HPDE6-E6E7 (cell line): ENCODE measurements at regions not wholly inside any gene's neighbourhood (a gene's known extent, or its start where the extent isn't known, plus 50 kb on each side); places are given as distances from the start of the nearest gene placed in this dataset.

Experiments used
- DNase-seq: peaks from one replicate; pipeline ENCODE4 v3.0.0; 2011; ENCODE audit warnings: missing footprints; ENCODE audit errors: extremely low spot score

DNA sequence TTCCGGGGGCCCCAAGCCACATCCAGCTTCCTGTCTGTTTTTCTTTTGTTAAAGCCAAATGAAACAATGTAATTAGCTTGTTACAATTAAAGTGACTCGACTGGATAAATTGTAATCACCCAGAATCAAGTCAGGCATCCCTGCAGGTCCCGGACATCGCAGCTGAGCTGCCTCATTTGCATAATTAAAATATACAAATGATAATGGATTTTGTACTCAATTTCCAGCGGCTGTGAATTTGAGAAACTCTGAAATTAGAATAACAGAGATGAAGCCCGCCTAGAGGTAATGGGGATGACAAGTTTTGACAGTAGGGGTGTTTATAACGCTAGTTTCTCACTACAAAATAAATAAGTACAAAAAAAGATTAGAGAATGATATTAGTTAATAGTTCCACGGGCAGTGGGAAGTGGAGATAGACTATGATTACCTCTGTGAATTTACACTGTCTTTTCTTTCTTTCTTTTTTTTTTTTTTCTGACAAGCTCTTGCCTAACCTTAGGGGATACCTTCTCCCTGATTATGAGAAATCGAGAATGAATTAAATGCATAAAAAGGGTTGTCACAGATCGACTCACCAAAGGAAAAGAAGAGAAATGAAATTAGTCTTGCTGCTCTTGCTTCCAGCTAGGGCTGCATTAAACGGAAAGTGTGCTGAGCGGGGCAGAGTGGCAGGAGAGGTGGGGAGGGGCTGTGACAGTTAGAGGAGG, 82.6 kb upstream of the SKOR2 start:
- DNase-seq, result no peak

DNA sequence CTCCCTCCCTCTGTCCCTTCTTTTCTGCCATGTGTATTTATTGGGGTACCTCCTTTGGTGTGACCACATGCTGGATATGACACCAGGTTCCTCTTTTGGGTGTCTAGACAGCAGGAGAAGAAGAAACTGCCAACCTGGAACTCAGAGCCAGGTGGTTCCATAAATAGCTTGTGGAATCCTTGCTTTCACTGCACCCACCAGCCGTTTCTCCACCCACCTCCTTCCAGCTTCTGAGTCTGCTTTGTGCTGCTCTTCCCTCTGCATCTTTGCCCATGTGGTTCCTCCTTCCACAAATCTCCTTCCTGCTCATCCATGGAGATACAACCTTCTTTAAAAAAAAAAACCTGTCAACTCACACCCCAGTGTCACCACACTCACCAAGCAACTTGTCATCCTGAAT, 80.2 kb upstream of the SKOR2 start:
- no peak for DNase-seq

DNA sequence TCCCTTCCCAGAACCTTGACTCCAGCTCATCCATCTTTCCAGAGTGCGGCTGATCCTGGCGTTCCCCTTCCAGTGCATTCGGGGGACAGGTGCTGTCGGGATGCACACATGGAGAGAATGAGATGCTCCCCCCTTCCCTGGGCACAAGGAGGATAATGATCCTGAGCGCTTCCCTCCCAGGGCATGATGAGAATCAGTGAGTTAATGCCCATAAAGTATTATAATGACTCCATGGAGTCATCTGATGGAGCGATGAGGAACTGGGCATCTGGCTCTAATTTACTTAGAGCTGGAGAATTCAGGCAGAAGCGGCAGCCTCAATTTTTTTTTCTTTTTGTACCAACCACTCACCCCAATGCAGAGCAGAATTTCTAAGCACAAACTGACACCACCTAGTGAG, 79.6 kb upstream of the SKOR2 start:
- DNase-seq, result no peak

DNA sequence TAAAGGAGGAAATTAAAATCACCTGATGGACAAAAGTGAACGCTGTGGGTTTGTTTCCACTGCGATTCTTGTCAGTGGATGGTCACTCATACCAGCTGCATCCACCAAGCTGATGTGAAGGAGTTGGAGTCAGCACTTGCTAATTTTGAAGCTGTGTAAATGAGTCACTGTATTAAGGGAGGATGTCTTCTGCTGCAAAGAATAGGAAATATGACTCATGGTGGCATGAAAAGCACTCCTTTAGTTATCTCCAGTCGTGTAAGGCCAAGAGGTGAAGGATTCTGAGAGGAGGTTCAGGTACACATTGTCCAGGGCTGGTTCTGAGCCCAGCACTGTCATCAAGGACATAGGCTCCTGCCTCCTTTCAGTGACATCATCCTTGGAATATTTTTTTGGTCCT, 71.7 kb upstream of the SKOR2 start:
- DNase-seq, result no peak

DNA sequence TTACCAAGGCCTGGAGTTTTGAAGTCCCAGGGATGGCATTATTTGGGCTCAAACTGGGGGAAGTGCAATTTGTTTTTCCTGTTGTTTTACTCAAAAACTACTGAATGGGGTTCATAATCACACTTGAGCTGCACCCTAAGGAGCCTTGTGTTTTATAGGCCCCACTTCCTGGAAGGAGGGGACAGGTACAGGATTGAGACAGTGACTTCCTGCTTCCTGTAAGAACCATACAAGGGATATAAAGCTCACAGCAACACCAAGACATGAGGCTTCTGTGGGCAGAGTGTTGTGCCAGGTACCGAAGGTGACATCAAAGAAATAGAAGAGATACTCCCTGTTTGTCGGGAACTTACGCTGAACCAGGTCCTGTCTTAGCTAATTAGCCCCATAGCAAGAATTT, 70.4 kb upstream of the SKOR2 start:
- DNase-seq, result no peak

DNA sequence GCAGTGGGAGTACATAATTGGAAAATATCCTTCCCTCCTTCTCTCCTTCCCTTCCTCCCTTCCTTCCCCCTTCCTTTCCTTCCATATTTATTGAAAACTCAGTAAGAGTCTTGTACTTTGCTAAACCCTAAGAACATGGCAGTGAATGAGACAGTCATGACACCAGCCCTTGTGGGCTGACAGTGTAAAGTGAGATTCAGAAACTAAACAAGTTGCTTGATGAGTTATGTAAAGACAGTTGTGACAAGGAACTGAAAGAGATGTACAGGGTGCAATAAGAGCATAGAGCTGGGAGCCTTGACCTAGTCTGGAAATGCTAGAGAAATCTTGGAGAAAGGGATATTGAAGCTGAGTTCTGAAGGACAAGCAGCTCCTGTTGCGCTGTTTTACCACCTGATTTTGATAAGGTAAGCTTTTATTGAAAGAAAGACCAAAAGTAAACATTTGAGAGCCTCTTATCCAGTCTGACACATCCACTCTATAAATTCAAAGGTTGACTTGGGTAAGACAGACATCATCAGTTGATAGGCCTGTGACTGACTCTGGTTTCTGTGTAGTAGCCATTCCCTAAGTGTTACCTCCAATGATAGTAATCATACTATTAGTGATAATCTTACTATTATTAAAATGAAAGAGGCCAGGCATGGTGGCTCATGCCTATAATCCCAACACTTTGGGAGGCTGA, 66.5 kb upstream of the SKOR2 start:
- no peak for DNase-seq

DNA sequence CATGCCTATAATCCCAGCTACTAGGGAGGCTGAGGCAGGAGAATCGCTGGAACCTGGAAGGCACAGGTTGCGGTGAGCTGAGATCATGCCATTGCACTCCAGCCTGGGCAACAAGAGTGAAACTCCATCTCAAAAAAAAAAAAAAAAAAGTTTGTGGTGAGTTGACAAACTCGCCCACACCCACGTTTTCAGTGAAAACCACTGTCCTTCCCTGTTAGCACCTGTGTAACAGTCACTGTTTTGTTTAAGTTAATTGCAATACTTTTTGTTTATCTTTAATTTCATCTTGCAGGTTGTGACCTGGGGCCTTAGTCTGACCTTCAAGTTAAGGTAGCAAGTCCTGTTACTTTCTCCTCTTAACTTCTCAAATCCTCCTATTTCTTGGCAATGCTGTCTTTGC, 65.5 kb upstream of the SKOR2 start:
- no peak for DNase-seq

DNA sequence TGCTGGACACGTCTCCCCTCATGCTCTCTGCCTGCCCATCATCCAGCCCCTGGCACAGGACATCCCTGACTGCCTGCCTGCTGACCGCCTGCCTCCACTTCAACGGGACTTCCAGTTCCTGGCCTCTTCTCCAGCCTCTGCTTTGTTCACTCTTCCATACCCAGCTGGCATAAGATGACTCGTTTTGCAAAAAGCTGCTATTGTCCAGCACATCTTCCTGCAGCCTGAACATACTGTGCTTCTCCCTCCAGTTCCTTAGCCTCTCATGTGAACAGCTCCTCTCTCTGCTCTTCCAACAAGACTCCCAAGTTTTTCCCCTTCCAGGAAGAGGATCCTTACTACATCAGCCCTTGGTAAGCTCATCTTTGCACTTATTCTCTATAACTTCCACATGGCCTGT, 62.4 kb upstream of the SKOR2 start:
- no peak for DNase-seq

DNA sequence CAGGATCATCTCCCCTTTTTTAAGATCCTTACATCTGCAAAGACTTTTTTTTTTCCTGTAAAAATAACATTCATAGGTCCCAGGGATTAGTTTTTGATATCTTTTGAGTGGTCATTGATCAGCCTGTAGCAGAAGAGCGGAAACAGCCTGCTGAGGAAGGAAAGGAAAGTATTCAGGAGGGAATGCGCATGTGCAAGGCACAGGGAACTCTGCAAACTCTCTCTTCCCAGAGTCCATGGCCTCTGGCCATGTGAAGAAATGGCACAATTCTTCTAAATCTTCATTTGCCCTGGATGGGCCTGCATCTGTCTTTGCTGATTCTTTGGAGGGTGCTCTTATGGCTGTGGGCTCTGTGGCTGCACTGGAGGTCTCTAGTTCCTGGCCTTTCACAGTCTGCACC, 60.1 kb upstream of the SKOR2 start:
- no peak for DNase-seq
